Breast epithelium (tissue), 4 donors: ENCODE measurements at regions not wholly inside any gene's neighbourhood (a gene's known extent, or its start where the extent isn't known, plus 50 kb on each side); places are given as distances from the start of the nearest gene placed in this dataset.

Source experiments
- DNase-seq, 2 donors: peaks; one replicate each; pipeline ENCODE4 v3.0.0-alpha.2; 2019; ENCODE audit warnings: low spot score in 2 of 2
- H3K27ac ChIP-seq, 2 donors: fragments of 200-600 bp; sonication (generic) in 1 of 2; one replicate each; pipeline ENCODE4 v1.5.1; 2016 to 2019; ENCODE audit warnings: mild to moderate bottlenecking in 1 of 2
- H3K27me3 ChIP-seq, 2 donors: fragments of 200-600 bp; sonication (generic) in 1 of 2; one replicate each; pipeline versions ENCODE4 v1.5.1 to v1.6.0; 2017 to 2019; ENCODE audit warnings: control low read depth in 1 of 2, mild to moderate bottlenecking in 1 of 2
- H3K36me3 ChIP-seq: fragments of 200-600 bp; one replicate; pipeline ENCODE4 v1.5.1; 2019
- H3K4me1 ChIP-seq, 2 donors: fragments of 200-600 bp; sonication (generic); one replicate each; pipeline ENCODE4 v1.5.1; 2016 to 2019; ENCODE audit warnings: control low read depth in 1 of 2
- H3K4me3 ChIP-seq, 3 donors: fragments of 200-600 bp; sonication (generic); 1 replicate in 2 of 3; 2 replicates in 1 of 3; pipeline ENCODE4 v1.5.1; 2016 to 2019; ENCODE audit warnings: mild to moderate bottlenecking in 3 of 3, moderate library complexity in 2 of 3
- H3K9me3 ChIP-seq, 2 donors: fragments of 200-600 bp; sonication (generic) in 1 of 2; one replicate each; pipeline ENCODE4 v1.5.1; 2016 to 2019; ENCODE audit warnings: control low read depth in 1 of 2
- POLR2A ChIP-seq: fragments of 450-650 bp; IDR thresholded peaks from one replicate; pipeline ENCODE4 v1.6.1; 2016; ENCODE audit warnings: antibody characterized with exemption, mild to moderate bottlenecking, moderate library complexity
- POLR2AphosphoS5 ChIP-seq, 3 donors: sonication (generic); formaldehyde crosslinking; IDR thresholded peaks; one replicate each; pipeline ENCODE4 v1.6.1; 2017; ENCODE audit warnings: antibody characterized with exemption in 3 of 3
- intact Hi-C: fragments of 100-400 bp; cut with DNase I; formaldehyde crosslinking; loops from one replicate; pipeline ENCODE4 v1.15.1; 2023; ENCODE audit warnings: low total_unique reads
- TF ChIP-seq, protein P1 (sequence below), 3 donors: fragments of 450-650 bp; IDR thresholded peaks; one replicate each; pipeline ENCODE4 v1.5.1; 2016 to 2017; ENCODE audit warnings: antibody characterized with exemption in 3 of 3, mild to moderate bottlenecking in 3 of 3, moderate library complexity in 3 of 3

DNA sequence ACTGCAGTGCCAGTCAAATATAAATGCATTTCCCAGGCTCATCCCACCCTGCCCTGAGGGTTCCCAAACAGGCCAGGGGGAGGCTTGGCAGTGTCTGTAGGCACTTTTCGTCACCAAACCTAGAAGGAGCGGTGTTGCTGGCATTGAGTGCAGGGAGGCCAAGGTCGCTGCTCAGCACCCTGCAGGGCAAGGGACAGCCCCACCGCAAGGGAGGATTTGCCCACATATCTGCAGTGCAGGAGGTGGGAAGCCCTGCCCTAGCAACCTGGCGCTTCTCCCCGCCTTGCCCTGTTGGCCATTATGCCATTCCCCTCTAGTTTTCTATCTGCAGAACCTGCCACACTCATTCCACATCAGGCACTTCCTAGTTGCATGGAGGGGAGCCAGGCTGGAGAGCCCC lies 327.8 kb upstream of the ADCY2 start:
- DNase-seq: no peak
- Histone ChIP-seq H3K36me3 (no peaks in the 10 kb centered on the region), H3K4me1 (no peaks in the 10 kb centered on the region), H3K27ac (no peak overlapping the region), H3K9me3 (peaks cover 0 to 5% of the 10 kb centered on the region in 2 donors), H3K27me3 (no peaks in the 10 kb centered on the region), H3K4me3 (no peak overlapping the region)
- intact Hi-C loops: no loop called here
- no peak for TF ChIP-seq POLR2AphosphoS5 (IDR thresholded peaks at IDR 0.05)
- no peak for TF ChIP-seq POLR2A
- TF ChIP-seq, protein P1, sequence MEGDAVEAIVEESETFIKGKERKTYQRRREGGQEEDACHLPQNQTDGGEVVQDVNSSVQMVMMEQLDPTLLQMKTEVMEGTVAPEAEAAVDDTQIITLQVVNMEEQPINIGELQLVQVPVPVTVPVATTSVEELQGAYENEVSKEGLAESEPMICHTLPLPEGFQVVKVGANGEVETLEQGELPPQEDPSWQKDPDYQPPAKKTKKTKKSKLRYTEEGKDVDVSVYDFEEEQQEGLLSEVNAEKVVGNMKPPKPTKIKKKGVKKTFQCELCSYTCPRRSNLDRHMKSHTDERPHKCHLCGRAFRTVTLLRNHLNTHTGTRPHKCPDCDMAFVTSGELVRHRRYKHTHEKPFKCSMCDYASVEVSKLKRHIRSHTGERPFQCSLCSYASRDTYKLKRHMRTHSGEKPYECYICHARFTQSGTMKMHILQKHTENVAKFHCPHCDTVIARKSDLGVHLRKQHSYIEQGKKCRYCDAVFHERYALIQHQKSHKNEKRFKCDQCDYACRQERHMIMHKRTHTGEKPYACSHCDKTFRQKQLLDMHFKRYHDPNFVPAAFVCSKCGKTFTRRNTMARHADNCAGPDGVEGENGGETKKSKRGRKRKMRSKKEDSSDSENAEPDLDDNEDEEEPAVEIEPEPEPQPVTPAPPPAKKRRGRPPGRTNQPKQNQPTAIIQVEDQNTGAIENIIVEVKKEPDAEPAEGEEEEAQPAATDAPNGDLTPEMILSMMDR (IDR thresholded peaks at IDR 0.05): no peak

DNA sequence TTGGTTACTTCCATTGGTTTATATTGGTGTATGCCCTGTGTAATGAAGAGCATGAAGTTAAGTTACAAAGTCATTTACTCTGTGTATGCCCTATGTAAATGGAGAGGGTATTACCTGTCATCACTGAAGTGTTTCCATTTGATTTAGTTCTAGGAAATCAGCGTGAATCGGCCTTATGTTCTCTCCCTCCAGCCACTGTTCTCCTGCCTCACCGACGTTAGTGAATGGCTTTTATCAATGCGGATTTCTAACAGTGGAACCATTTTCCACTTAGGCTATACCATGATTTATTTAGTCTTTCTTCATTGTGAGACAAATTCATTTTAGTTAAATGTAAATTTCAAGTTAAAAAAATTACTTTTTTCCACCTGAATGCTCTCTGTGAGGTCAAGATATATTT lies 327.0 kb upstream of the ADCY2 start:
- no peak for DNase-seq
- Histone ChIP-seq H3K27ac (no peak overlapping the region), H3K36me3 (no peaks in the 10 kb centered on the region), H3K4me1 (no peaks in the 10 kb centered on the region), H3K4me3 (no peak overlapping the region), H3K27me3 (no peaks in the 10 kb centered on the region), H3K9me3 (no peaks in the 10 kb centered on the region)
- intact Hi-C loops: no loop called here
- TF ChIP-seq, protein P1 (IDR thresholded peaks at IDR 0.05): no peak

DNA sequence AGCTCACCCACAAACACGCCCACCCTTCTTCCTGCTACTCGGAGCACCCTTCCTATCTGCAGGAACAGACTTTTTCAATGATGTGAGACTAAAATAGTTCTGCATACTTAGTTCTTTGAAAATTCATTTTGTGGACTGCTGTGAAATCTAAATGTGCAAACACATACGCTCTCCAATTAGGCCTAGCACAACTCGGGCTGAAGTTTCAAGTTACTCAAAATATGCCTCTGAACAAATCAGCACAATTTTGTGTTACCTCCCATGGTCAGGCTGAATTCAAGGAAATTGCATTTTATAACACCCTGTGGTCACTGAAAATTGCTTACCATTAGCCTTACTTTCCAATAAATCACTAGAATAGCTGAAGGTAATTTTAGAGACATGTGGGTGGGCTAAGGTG lies 323.8 kb upstream of the ADCY2 start:
- TF ChIP-seq, protein P1 (IDR thresholded peaks at IDR 0.05): no peak
- TF ChIP-seq POLR2AphosphoS5 (IDR thresholded peaks at IDR 0.05): no peak
- TF ChIP-seq POLR2A: no peak
- Histone ChIP-seq H3K9me3 (no peaks in the 10 kb centered on the region), H3K4me1 (no peaks in the 10 kb centered on the region), H3K36me3 (no peaks in the 10 kb centered on the region), H3K27me3 (no peaks in the 10 kb centered on the region), H3K27ac (no peak overlapping the region), H3K4me3 (no peak overlapping the region)
- intact Hi-C loops: loop anchor here (5.0 kb wide), 1 partner anchor 1725 kb away; no protein-coding TSS in a partner anchor
- DNase-seq: no peak

DNA sequence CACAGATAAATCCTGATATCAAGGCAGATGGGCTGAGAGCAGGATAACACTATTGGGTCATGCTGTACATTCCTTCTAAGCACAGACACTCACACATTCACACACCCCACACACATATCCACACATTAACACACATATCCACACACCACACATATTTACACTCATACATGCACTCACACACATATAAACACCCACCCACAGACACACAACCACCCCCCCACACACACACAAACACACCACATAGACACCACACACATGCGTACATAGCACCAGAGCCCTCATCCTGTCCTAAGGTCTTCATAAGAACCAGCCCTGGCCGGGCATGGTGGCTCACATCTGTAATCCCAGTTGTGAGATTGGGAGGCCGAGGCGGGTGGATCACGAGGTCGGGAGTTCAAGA lies 322.3 kb upstream of the ADCY2 start:
- H3K9me3 ChIP-seq: no peaks in the 10 kb centered on the region
- no peak overlapping the region for H3K4me3 ChIP-seq
- intact Hi-C loops: loop anchor here (5.0 kb wide), 1 partner anchor 1726 kb away; no protein-coding TSS in a partner anchor
- H3K27ac ChIP-seq: no peak overlapping the region
- no peaks in the 10 kb centered on the region for H3K27me3 ChIP-seq
- DNase-seq: no peak
- H3K4me1 ChIP-seq: no peaks in the 10 kb centered on the region
- H3K36me3 ChIP-seq: no peaks in the 10 kb centered on the region
- TF ChIP-seq POLR2A (no peak), POLR2AphosphoS5 (IDR thresholded peaks at IDR 0.05) (no peak)
- TF ChIP-seq, protein P1 (IDR thresholded peaks at IDR 0.05): no peak

DNA sequence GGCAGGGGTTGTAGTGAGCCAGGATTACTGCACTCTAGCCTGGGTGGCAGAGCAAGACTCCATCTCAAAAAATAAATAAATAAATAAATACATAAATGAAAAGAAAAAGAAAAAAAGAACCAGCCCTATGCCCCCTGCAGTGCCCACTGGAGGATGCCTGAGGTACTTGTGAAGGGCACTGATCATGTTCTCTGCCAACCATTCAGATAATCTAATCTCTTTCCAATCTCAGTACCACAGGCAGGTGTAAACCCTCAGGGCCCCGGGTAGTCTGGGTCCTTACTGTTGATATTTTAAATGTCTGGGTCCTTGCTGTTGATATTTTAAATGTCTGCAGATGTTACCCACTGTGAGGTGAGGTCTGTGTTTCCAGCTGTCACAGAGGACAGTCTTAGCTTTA lies 321.8 kb upstream of the ADCY2 start:
- Histone ChIP-seq H3K27ac (no peak overlapping the region), H3K4me1 (no peaks in the 10 kb centered on the region), H3K27me3 (no peaks in the 10 kb centered on the region), H3K4me3 (no peak overlapping the region), H3K9me3 (no peaks in the 10 kb centered on the region), H3K36me3 (no peaks in the 10 kb centered on the region)
- no peak for DNase-seq
- TF ChIP-seq POLR2A (no peak), POLR2AphosphoS5 (IDR thresholded peaks at IDR 0.05) (no peak)
- TF ChIP-seq, protein P1 (IDR thresholded peaks at IDR 0.05): no peak
- intact Hi-C loops: loop anchor here (5.0 kb wide), 1 partner anchor 1727 kb away; no protein-coding TSS in a partner anchor
